Muscle of leg (tissue), 3 donors: ENCODE measurements at regions not wholly inside any gene's neighbourhood (a gene's known extent, or its start where the extent isn't known, plus 50 kb on each side); places are given as distances from the start of the nearest gene placed in this dataset.

Experiments used
- DNase-seq: peaks from one replicate; pipeline ENCODE4 v3.0.0; 2013
- H3K27ac ChIP-seq: one replicate; pipeline ENCODE4 v1.5.1; 2013; ENCODE audit warnings: mild to moderate bottlenecking, low read length, control low read depth
- H3K27me3 ChIP-seq: one replicate; pipeline ENCODE4 v1.6.1; 2013; ENCODE audit warnings: low read length; ENCODE audit not compliant: control insufficient read depth, insufficient read depth
- H3K36me3 ChIP-seq: one replicate; pipeline ENCODE4 v1.6.1; 2013; ENCODE audit warnings: low read length; ENCODE audit not compliant: control insufficient read depth, insufficient read depth
- H3K4me1 ChIP-seq: one replicate; pipeline ENCODE4 v1.6.1; 2013; ENCODE audit warnings: low read length; ENCODE audit not compliant: control insufficient read depth, insufficient read depth
- H3K4me3 ChIP-seq: one replicate; pipeline ENCODE4 v1.5.1; 2013; ENCODE audit warnings: low read length, control low read depth
- H3K9me3 ChIP-seq: replicated peaks from 2 replicates; pipeline ENCODE4 v1.6.1; 2013; ENCODE audit warnings: low read depth, low read length; ENCODE audit not compliant: control insufficient read depth
- WGBS: methylation state at CpG from one replicate; pipeline ENCODE4 v1.1.5; 2013; ENCODE audit warnings: missing lambda C conversion rate; ENCODE audit not compliant: insufficient coverage; 5-methylcytosine and 5-hydroxymethylcytosine counted together

DNA sequence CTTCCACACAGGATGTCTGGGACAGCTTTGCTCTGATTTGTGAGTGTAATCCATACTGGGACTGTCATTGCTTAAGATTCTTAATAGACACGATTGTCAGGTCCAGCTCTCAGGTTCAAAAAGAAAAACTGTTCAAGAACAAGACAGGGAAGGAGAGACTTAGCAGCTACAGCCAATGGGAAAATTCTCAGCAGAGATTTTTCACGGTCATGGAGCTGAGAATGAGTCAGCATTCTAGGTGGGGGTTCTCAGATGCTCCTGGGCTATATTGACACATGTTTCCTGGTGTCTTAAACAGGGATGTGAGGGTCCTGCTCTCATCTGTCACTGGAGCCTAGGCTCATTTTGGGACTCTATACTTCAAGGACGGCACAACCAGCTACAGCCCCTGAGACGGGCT is 318.3 kb downstream of the RRAGC start:
- Histone ChIP-seq H3K36me3 (no peaks in the 10 kb centered on the region), H3K27ac (no peak overlapping the region), H3K4me1 (no peaks in the 10 kb centered on the region), H3K27me3 (peaks cover 11% of the 10 kb centered on the region), H3K4me3 (no peak overlapping the region), H3K9me3 (no peaks in the 10 kb centered on the region)
- WGBS: 59% methylated on average over 4 of the region's 4 CpGs
- DNase-seq: no peak

- WGBS: 49% methylated on average over 6 of the region's 6 CpGs
- H3K4me1 ChIP-seq: no peaks in the 10 kb centered on the region
- no peak overlapping the region for H3K27ac ChIP-seq
- H3K36me3 ChIP-seq: no peaks in the 10 kb centered on the region
- H3K4me3 ChIP-seq: no peak overlapping the region
- no peak for DNase-seq
- peaks cover 9% of the 10 kb centered on the region for H3K27me3 ChIP-seq
- H3K9me3 ChIP-seq: no peaks in the 10 kb centered on the region
Observed at GRCh38 chr1:38539931-38540330, 319.6 kb downstream of the RRAGC start.

DNA sequence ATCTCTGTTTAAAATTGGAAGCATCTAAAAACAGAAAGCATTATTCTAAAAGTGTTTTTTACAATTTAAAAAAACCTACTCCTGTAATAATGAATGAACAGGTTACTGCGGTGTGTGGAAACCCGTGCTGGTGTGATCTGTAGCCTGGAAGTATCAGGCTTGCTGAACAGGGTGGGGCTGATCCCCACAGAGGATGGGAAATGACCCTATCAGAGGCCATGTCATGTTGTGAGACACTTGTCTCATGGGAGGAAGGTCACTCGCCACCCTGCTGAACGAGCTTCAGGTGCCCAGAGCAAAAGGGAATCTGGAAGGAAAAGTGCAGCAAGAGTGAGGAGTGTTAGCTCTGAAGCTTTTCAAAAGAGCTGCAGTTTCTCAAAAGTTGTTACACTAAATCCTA is 320.7 kb downstream of the RRAGC start:
- DNase-seq: no peak
- H3K4me1 ChIP-seq: no peaks in the 10 kb centered on the region
- H3K4me3 ChIP-seq: no peak overlapping the region
- H3K27me3 ChIP-seq: peaks cover 9% of the 10 kb centered on the region
- no peaks in the 10 kb centered on the region for H3K36me3 ChIP-seq
- no peak overlapping the region for H3K27ac ChIP-seq
- H3K9me3 ChIP-seq: no peaks in the 10 kb centered on the region
- 50% methylated on average over 1 of the region's 4 CpGs for WGBS

DNA sequence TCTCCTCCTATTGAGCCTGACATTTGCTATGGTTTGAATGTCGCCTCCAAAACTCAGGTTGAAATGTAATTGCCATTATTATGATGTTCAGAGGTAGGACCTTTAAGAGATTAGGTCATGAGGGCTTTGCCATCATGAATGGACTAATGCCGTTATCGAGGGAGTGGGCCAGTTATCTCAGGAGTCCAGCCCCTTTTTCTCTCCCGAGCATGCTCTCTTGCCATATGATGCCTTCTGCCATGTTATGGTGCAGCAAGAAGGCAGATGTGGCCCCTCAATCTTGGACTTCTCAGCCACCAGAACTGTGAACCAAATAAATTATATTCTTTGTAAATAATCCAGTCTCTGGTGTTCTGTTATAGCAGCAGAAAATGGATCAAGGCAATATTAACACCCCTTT is 323.5 kb downstream of the RRAGC start:
- no peak overlapping the region for H3K27ac ChIP-seq
- no peaks in the 10 kb centered on the region for H3K9me3 ChIP-seq
- WGBS: 94% methylated on average over 2 of the region's 4 CpGs
- no peak overlapping the region for H3K4me3 ChIP-seq
- no peak for DNase-seq
- no peaks in the 10 kb centered on the region for H3K4me1 ChIP-seq
- peaks cover 6% of the 10 kb centered on the region for H3K27me3 ChIP-seq
- no peaks in the 10 kb centered on the region for H3K36me3 ChIP-seq

DNA sequence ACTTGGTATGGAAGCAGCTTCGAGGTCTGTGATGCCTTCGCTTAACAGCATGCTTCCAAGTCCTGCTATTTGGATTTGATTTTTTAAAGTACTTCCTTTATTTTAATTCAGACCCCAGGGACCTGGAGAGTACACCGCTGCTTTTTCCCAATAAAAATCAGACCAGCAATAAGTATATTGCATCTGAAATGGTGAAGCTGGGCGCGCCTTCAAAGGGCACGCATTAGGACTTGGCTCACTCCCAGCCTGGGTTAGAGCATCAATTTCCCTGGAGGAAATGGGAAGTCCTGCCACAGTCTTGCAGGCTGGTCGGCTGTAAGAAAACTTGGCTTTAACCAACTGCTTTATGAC is 325.1 kb downstream of the RRAGC start:
- DNase-seq: no peak
- H3K27ac ChIP-seq: no peak overlapping the region
- H3K4me3 ChIP-seq: no peak overlapping the region
- H3K4me1 ChIP-seq: no peaks in the 10 kb centered on the region
- peaks cover 2% of the 10 kb centered on the region for H3K27me3 ChIP-seq
- H3K36me3 ChIP-seq: no peaks in the 10 kb centered on the region
- H3K9me3 ChIP-seq: no peaks in the 10 kb centered on the region
- 80% methylated on average over 3 of the region's 7 CpGs for WGBS

DNA sequence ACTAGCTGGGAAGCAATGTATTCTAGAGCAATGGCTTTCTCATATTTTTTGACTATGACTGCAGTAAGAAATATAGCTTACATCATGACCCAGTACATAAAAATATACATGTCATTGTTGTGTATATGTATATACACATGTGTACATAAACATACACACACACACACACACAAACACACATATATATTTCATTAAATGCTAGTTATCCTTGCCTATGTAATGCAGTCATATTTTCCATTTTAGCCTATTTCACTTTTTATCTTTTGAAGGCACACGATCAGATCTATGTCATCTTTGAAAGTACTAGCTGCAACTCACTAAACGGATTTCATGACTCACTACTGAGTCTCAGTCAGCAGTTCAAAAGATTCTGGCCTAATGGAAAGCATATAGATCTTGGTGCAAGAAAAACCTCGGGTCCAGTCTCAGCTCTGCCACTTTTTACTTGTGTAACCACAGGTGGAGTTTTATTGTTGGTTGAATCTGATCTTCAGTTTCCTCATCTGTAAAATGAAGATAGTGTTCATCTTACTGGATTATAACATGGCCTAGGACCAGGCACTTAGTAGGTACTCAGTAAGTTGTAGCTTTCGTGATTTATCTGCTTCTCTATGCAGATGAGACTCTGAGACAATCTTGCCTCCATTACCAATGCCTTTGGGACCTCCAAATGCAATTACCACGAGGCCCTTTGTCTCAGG is 325.6 kb downstream of the RRAGC start:
- WGBS: no CpG with 5 or more reads among the region's 5 CpGs
- no peak overlapping the region for H3K27ac ChIP-seq
- H3K36me3 ChIP-seq: no peaks in the 10 kb centered on the region
- no peak overlapping the region for H3K4me3 ChIP-seq
- no peaks in the 10 kb centered on the region for H3K9me3 ChIP-seq
- no peaks in the 10 kb centered on the region for H3K4me1 ChIP-seq
- DNase-seq: no peak
- H3K27me3 ChIP-seq: peaks cover 1% of the 10 kb centered on the region

GRCh38 chr1:38530957-38531356 is 328.6 kb downstream of the RRAGC start:
- Histone ChIP-seq H3K9me3 (no peaks in the 10 kb centered on the region), H3K4me3 (no peak overlapping the region), H3K36me3 (no peaks in the 10 kb centered on the region), H3K27ac (no peak overlapping the region), H3K27me3 (peaks cover 3% of the 10 kb centered on the region), H3K4me1 (no peaks in the 10 kb centered on the region)
- WGBS: no CpG with 5 or more reads among the region's 3 CpGs
- DNase-seq: no peak

DNA sequence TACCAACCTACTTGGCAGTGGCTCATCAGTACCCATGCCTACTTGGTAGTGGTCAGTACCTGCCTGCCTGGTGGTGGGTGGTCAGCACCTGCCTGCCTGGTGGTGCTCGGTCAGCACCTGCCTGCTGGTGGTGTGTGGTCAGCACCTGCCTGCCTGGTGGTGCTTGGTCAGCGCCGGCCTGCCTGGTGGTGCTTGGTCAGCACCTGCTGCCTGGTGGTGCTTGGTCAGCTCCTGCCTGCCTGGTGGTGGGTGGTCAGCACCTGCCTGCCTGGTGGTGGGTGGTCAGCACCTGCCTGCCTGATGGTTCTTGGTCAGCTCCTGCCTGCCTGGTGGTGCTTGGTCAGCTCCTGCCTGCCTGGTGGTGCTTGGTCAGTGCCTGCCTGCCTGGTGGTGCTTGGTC is 329.6 kb downstream of the RRAGC start:
- no peaks in the 10 kb centered on the region for H3K9me3 ChIP-seq
- H3K27ac ChIP-seq: no peak overlapping the region
- H3K4me1 ChIP-seq: no peaks in the 10 kb centered on the region
- peaks cover 3% of the 10 kb centered on the region for H3K27me3 ChIP-seq
- H3K4me3 ChIP-seq: no peak overlapping the region
- no peak for DNase-seq
- H3K36me3 ChIP-seq: no peaks in the 10 kb centered on the region
- WGBS: 89% methylated on average over 3 of the region's 3 CpGs

DNA sequence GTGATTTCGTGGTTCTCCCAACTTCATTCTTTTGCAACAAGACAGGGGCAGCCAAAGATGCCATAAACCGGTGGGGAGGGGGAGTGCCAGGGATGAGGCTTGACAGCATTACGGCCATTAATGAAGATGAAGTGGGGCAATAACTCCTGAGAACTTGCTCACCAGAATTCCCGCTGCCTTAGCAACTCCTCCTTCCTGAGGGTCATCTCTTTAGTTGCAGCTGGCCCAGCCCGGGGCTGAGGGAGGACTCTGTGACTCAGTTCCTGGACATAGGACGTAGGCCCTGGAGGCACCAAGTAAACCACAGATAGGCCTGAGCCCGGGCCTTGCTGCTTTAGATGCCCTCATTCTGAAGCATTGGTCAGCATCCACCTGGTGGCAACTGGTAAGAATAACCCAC is 330.2 kb downstream of the RRAGC start:
- Histone ChIP-seq H3K9me3 (no peaks in the 10 kb centered on the region), H3K27me3 (peaks cover 3% of the 10 kb centered on the region), H3K27ac (no peak overlapping the region), H3K4me3 (no peak overlapping the region), H3K4me1 (no peaks in the 10 kb centered on the region), H3K36me3 (no peaks in the 10 kb centered on the region)
- DNase-seq: no peak
- WGBS: 8% methylated on average over 3 of the region's 7 CpGs

DNA sequence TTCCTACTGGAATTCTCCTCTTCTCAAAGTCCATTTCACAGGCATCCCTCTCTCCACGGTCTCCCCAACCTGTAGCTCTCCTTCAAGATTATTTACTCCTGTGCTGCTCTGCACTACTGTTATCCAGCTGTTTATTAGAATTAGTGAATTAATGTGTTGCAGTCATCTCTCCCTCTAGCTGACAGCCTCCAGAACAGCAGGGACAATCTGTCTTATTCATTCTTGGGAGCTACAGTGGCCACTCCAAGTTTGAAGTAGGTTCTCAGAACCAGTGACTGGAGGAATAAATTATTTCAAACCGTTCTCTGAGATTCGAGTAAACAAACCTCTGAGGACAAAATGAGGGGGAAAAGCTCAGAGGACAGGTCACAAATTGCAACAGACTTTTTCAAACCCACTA is 330.9 kb downstream of the RRAGC start:
- no peak for DNase-seq
- Histone ChIP-seq H3K27me3 (peaks cover 3% of the 10 kb centered on the region), H3K27ac (no peak overlapping the region), H3K4me3 (no peak overlapping the region), H3K36me3 (no peaks in the 10 kb centered on the region), H3K9me3 (no peaks in the 10 kb centered on the region), H3K4me1 (no peaks in the 10 kb centered on the region)
- WGBS: no CpG with 5 or more reads among the region's 3 CpGs

DNA sequence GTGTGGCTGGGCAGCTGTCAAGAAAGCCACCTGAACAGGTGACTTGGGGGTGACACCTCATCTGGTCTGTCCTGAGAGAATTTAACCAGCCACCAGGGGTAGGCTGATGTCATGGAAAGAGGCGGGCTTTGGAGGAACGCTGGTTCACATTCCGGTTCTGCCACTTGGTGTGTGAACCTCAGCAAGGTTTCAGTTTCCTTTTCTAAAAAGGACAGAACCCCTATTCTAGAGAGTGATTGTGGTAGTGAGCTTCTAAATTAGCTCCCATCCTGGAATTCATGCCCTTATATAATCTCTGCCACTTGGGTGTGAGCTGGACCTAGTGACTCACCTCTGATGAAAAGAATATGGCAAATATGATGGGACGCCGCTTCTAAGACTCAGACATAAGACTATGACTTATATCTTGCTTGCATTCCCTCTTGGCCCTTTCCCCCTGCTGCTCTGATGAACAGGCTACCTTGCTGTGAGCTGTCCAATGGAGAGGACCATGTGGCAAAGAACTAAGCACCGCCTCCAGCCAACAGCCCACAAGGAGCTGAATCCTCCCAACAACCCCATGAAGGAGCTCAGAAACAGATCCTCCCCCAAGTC is 332.1 kb downstream of the RRAGC start:
- DNase-seq: no peak

More for the DNA sequence above, 332.1 kb downstream of the RRAGC start:
- no peak overlapping the region for H3K27ac ChIP-seq
- peaks cover 3% of the 10 kb centered on the region for H3K27me3 ChIP-seq
- H3K4me3 ChIP-seq: no peak overlapping the region
- no peaks in the 10 kb centered on the region for H3K36me3 ChIP-seq
- no peaks in the 10 kb centered on the region for H3K4me1 ChIP-seq
- 80% methylated on average over 1 of the region's 6 CpGs for WGBS
- no peaks in the 10 kb centered on the region for H3K9me3 ChIP-seq
